ENCODE measurements at regions not wholly inside any gene's neighbourhood (a gene's known extent, or its start where the extent isn't known, plus 50 kb on each side); places are given as distances from the start of the nearest gene placed in this dataset.

- no peak for TF ChIP-seq CTCF (IDR thresholded peaks at IDR 0.05; ENCODE audit: borderline replicate concordance)
- no peak for DNase-seq
- intact Hi-C loops (cut with micrococcal nuclease): no loop called here
- Histone ChIP-seq H3K36me3 (no peaks in the 10 kb centered on the region), H3K4me1 (no peaks in the 10 kb centered on the region), H3K4me3 (no peak overlapping the region), H3K27me3 (ENCODE audit: low read depth) (no peaks in the 10 kb centered on the region), H3K27ac (replicated peaks) (no peak overlapping the region), H3K9me3 (replicated peaks) (no peaks in the 10 kb centered on the region)
These were observed 74.3 kb downstream of the TNFSF18 start for GRCh38 chr1:172976222-172977041.

- DNase-seq: no peak
- H3K9me3 ChIP-seq (replicated peaks): no peaks in the 10 kb centered on the region
- H3K27ac ChIP-seq (replicated peaks): no peak overlapping the region
- no peaks in the 10 kb centered on the region for H3K27me3 ChIP-seq (ENCODE audit: low read depth)
- H3K36me3 ChIP-seq: no peaks in the 10 kb centered on the region
- H3K4me3 ChIP-seq: no peak overlapping the region
- intact Hi-C loops (cut with micrococcal nuclease): no loop called here
- no peaks in the 10 kb centered on the region for H3K4me1 ChIP-seq
- no peak for TF ChIP-seq CTCF (IDR thresholded peaks at IDR 0.05; ENCODE audit: borderline replicate concordance)
These were observed 73.3 kb downstream of the TNFSF18 start for GRCh38 chr1:172977296-172978017.

- H3K36me3 ChIP-seq: no peaks in the 10 kb centered on the region
- intact Hi-C loops (cut with micrococcal nuclease): no loop called here
- TF ChIP-seq CTCF (IDR thresholded peaks at IDR 0.05; ENCODE audit: borderline replicate concordance): no peak
- no peak overlapping the region for H3K27ac ChIP-seq (replicated peaks)
- no peak for DNase-seq
- no peaks in the 10 kb centered on the region for H3K4me1 ChIP-seq
- no peak overlapping the region for H3K4me3 ChIP-seq
- no peaks in the 10 kb centered on the region for H3K27me3 ChIP-seq (ENCODE audit: low read depth)
- no peaks in the 10 kb centered on the region for H3K9me3 ChIP-seq (replicated peaks)
These were observed 72.1 kb downstream of the TNFSF18 start for GRCh38 chr1:172978595-172978994.

GRCh38 chr1:172979828-172980227 lies 70.9 kb downstream of the TNFSF18 start:
- Histone ChIP-seq H3K4me3 (no peak overlapping the region), H3K4me1 (no peaks in the 10 kb centered on the region), H3K9me3 (replicated peaks) (no peaks in the 10 kb centered on the region), H3K27ac (replicated peaks) (no peak overlapping the region), H3K27me3 (ENCODE audit: low read depth) (no peaks in the 10 kb centered on the region), H3K36me3 (no peaks in the 10 kb centered on the region)
- no peak for TF ChIP-seq CTCF (IDR thresholded peaks at IDR 0.05; ENCODE audit: borderline replicate concordance)
- intact Hi-C loops (cut with micrococcal nuclease): no loop called here
- DNase-seq: no peak

- no peaks in the 10 kb centered on the region for H3K27me3 ChIP-seq (ENCODE audit: low read depth)
- no peaks in the 10 kb centered on the region for H3K36me3 ChIP-seq
- TF ChIP-seq CTCF (IDR thresholded peaks at IDR 0.05; ENCODE audit: borderline replicate concordance): no peak
- H3K4me3 ChIP-seq: no peak overlapping the region
- H3K4me1 ChIP-seq: no peaks in the 10 kb centered on the region
- DNase-seq: no peak
- no peak overlapping the region for H3K27ac ChIP-seq (replicated peaks)
- intact Hi-C loops (cut with micrococcal nuclease): no loop called here
- H3K9me3 ChIP-seq (replicated peaks): no peaks in the 10 kb centered on the region
These were observed 70.3 kb downstream of the TNFSF18 start for GRCh38 chr1:172980456-172980855.

All from left ventricle myocardium inferior (tissue), 1 donor.